ENCODE measurements at regions not wholly inside any gene's neighbourhood (a gene's known extent, or its start where the extent isn't known, plus 50 kb on each side); places are given as distances from the start of the nearest gene placed in this dataset.

GRCh38 chr7:22594020-22594419 is 94.0 kb upstream of the STEAP1B start:
- Histone ChIP-seq H3K9me3 (ENCODE audit: low read depth) (no peaks in the 10 kb centered on the region), H3K4me1 (ENCODE audit: low read depth) (no peaks in the 10 kb centered on the region), H3K27ac (no peak overlapping the region), H3K36me3 (no peaks in the 10 kb centered on the region), H3K4me3 (no peak overlapping the region), H3K27me3 (no peaks in the 10 kb centered on the region)
- no peak for DNase-seq (ENCODE audit: low read depth in 1 of 2, low spot score in 1 of 2)
- TF ChIP-seq, protein P1, sequence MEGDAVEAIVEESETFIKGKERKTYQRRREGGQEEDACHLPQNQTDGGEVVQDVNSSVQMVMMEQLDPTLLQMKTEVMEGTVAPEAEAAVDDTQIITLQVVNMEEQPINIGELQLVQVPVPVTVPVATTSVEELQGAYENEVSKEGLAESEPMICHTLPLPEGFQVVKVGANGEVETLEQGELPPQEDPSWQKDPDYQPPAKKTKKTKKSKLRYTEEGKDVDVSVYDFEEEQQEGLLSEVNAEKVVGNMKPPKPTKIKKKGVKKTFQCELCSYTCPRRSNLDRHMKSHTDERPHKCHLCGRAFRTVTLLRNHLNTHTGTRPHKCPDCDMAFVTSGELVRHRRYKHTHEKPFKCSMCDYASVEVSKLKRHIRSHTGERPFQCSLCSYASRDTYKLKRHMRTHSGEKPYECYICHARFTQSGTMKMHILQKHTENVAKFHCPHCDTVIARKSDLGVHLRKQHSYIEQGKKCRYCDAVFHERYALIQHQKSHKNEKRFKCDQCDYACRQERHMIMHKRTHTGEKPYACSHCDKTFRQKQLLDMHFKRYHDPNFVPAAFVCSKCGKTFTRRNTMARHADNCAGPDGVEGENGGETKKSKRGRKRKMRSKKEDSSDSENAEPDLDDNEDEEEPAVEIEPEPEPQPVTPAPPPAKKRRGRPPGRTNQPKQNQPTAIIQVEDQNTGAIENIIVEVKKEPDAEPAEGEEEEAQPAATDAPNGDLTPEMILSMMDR (IDR thresholded peaks at IDR 0.05; ENCODE audit: low read depth, low read length): no peak

DNA sequence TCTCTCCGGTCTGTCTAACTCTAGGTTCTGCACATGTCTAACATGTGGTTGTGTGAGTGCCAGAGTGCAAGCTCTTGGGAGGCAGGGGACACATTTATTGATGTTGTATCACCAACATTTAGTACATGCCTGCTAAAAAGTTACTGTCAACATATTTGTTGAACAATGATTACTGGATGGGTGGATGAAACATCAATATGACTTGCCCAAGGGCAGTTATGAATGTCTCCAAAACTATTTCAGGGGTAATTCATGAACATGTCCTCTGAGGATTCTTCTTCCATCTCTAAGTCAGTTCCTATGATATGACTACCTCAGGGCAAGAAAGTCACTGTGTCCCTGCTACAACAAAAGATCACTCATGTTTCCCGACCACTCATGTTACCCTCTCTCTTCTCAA is 91.3 kb upstream of the STEAP1B start:
- no peaks in the 10 kb centered on the region for H3K27me3 ChIP-seq
- peaks cover 4% of the 10 kb centered on the region for H3K4me1 ChIP-seq (ENCODE audit: low read depth)
- H3K36me3 ChIP-seq: no peaks in the 10 kb centered on the region
- H3K4me3 ChIP-seq: no peak overlapping the region
- TF ChIP-seq, protein P1 (IDR thresholded peaks at IDR 0.05; ENCODE audit: low read depth, low read length): no peak
- no peak overlapping the region for H3K27ac ChIP-seq
- no peak for DNase-seq (ENCODE audit: low read depth in 1 of 2, low spot score in 1 of 2)
- H3K9me3 ChIP-seq (ENCODE audit: low read depth): no peaks in the 10 kb centered on the region

DNA sequence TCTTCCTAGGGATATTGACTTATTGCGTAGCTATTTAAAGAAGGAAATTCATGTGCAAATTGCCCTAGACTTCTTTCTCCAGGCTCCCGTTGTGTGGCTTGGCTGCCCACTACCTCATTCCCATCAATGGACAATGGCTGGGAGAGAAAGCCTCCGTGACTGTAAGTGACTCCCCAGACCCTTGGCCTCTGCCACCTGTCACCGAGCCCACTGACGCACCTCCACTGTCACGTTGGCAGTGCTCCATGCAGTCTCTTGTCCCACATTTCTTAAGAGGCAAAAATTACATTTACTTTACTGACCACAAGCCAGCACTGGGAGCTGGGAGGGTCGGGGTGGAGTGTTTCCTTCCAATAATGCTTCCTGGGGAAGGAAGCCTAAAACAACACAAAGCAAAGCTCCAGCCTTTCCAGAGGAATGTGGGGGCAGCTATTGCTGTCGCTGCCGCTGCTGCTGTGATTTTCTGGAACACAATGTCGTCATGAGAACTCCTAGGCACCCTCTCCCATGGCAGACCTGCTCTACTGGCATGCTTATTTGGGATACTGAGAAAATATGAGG is 89.7 kb upstream of the STEAP1B start:
- Histone ChIP-seq H3K4me3 (no peak overlapping the region), H3K27me3 (no peaks in the 10 kb centered on the region), H3K4me1 (ENCODE audit: low read depth) (peaks cover 9% of the 10 kb centered on the region), H3K36me3 (no peaks in the 10 kb centered on the region), H3K9me3 (ENCODE audit: low read depth) (no peaks in the 10 kb centered on the region), H3K27ac (no peak overlapping the region)
- DNase-seq (ENCODE audit: low read depth in 1 of 2, low spot score in 1 of 2): peak in 1 of 2 donors; percentile 88
- TF ChIP-seq, protein P1 (IDR thresholded peaks at IDR 0.05; ENCODE audit: low read depth, low read length): no peak

GRCh38 chr7:22588351-22588750 is 88.4 kb upstream of the STEAP1B start:
- no peak overlapping the region for H3K27ac ChIP-seq
- TF ChIP-seq, protein P1 (IDR thresholded peaks at IDR 0.05; ENCODE audit: low read depth, low read length): no peak
- no peak for DNase-seq (ENCODE audit: low read depth in 1 of 2, low spot score in 1 of 2)
- H3K4me1 ChIP-seq (ENCODE audit: low read depth): peaks cover 23% of the 10 kb centered on the region
- no peaks in the 10 kb centered on the region for H3K27me3 ChIP-seq
- H3K36me3 ChIP-seq: no peaks in the 10 kb centered on the region
- H3K9me3 ChIP-seq (ENCODE audit: low read depth): no peaks in the 10 kb centered on the region
- no peak overlapping the region for H3K4me3 ChIP-seq

- TF ChIP-seq, protein P1 (IDR thresholded peaks at IDR 0.05; ENCODE audit: low read depth, low read length): no peak
- Histone ChIP-seq H3K9me3 (ENCODE audit: low read depth) (no peaks in the 10 kb centered on the region), H3K27ac (no peak overlapping the region), H3K27me3 (no peaks in the 10 kb centered on the region), H3K4me3 (no peak overlapping the region), H3K36me3 (no peaks in the 10 kb centered on the region), H3K4me1 (ENCODE audit: low read depth) (peaks cover 28% of the 10 kb centered on the region)
- peak in 1 of 2 donors; percentile 77 for DNase-seq (ENCODE audit: low read depth in 1 of 2, low spot score in 1 of 2)
Observed at GRCh38 chr7:22587322-22587721, 87.3 kb upstream of the STEAP1B start.

- Histone ChIP-seq H3K27ac (peak overlapping the region; percentile 84), H3K4me1 (ENCODE audit: low read depth) (peaks cover 28% of the 10 kb centered on the region)
Observed at GRCh38 chr7:22586786-22587140, 86.8 kb upstream of the STEAP1B start.

More at GRCh38 chr7:22586786-22587140, 86.8 kb upstream of the STEAP1B start:
- DNase-seq (ENCODE audit: low read depth in 1 of 2, low spot score in 1 of 2): peak; percentile 67 to 83
- Histone ChIP-seq H3K36me3 (no peaks in the 10 kb centered on the region), H3K27me3 (no peaks in the 10 kb centered on the region), H3K4me3 (no peak overlapping the region), H3K9me3 (ENCODE audit: low read depth) (no peaks in the 10 kb centered on the region)
- TF ChIP-seq, protein P1 (IDR thresholded peaks at IDR 0.05; ENCODE audit: low read depth, low read length): peak; percentile 65
